ENCODE measurements at regions not wholly inside any gene's neighbourhood (a gene's known extent, or its start where the extent isn't known, plus 50 kb on each side); places are given as distances from the start of the nearest gene placed in this dataset.

DNA sequence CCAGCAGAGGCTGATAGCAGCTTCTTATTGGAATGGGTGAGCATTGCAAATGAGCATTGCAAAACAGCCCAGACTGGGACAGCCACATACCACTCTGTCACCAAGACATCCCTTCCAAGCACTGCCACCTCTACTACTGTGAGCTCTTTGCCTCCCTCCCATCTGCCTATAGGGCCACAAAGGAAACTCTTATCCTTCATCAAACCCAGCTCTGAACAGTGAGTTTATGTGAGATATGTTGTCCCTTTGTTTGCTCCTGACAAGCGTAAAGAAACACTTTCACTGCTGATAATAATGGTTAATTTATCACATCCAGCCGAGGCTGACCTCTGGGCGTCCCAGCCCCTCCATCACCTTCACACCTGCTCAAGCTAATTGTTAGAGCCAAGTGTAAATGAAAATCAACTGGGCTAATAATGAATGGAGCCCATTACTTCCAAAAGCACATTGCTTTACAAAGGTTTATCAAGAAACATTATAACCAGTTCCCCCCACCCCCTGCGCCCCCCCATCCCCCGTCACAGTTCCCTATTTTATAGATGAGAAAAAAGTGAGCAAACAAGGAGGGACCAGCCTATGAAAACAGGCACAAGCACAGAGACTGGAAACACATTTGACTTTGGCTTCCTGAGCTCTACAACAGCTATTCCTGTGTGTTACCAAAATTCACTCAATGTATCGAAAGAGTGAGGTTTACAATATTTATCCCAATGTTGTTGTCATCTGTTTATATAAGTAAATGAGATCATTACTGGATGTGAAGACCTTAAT is 146.3 kb downstream of the ANXA2 start:
- H3K9me3 ChIP-seq (ENCODE audit: insufficient read depth, low read depth, low read length), result no peaks in the 10 kb centered on the region
- no peak overlapping the region for H2AFZ ChIP-seq (ENCODE audit: low read length)
- H3K9me2 ChIP-seq (replicated peaks; ENCODE audit: low read depth, low read length), result no peaks in the 10 kb centered on the region
- H3K36me3 ChIP-seq (ENCODE audit: insufficient read depth, low read length), result no peaks in the 10 kb centered on the region
- no peaks in the 10 kb centered on the region for H3F3A ChIP-seq (ENCODE audit: low read depth)
- no peaks in the 10 kb centered on the region for H4K20me1 ChIP-seq (ENCODE audit: insufficient read depth, low read length, poor library complexity, severe bottlenecking)
- no peak overlapping the region for H3K4me2 ChIP-seq (ENCODE audit: low read depth, low read length, poor library complexity, severe bottlenecking)
- no peaks in the 10 kb centered on the region for H3K79me2 ChIP-seq (ENCODE audit: insufficient read depth, low read length)
- H3K9ac ChIP-seq (ENCODE audit: low read depth, low read length, poor library complexity, severe bottlenecking), result no peak overlapping the region
- no peaks in the 10 kb centered on the region for H3K27me3 ChIP-seq (ENCODE audit: insufficient read depth, low read length, poor library complexity, severe bottlenecking)
- H3K4me1 ChIP-seq (ENCODE audit: insufficient read depth, low read length, poor library complexity, severe bottlenecking), result no peaks in the 10 kb centered on the region
- no peak for TF ChIP-seq CTCF (conservative IDR thresholded peaks at IDR 0.05; ENCODE audit: low read length)
- no peak for TF ChIP-seq EZH2phosphoT487 (IDR thresholded peaks at IDR 0.05; ENCODE audit: borderline replicate concordance)
- H3K4me3 ChIP-seq (ENCODE audit: low read length, poor library complexity, severe bottlenecking), result no peak overlapping the region

GRCh38 chr15:60254416-60254815 is 143.4 kb downstream of the ANXA2 start:
- H3K9me2 ChIP-seq (replicated peaks; ENCODE audit: low read depth, low read length), result no peaks in the 10 kb centered on the region
- no peaks in the 10 kb centered on the region for H4K20me1 ChIP-seq (ENCODE audit: insufficient read depth, low read length, poor library complexity, severe bottlenecking)
- H3K4me3 ChIP-seq (ENCODE audit: low read length, poor library complexity, severe bottlenecking), result no peak overlapping the region
- H3K36me3 ChIP-seq (ENCODE audit: insufficient read depth, low read length), result no peaks in the 10 kb centered on the region
- H3K9me3 ChIP-seq (ENCODE audit: insufficient read depth, low read depth, low read length), result no peaks in the 10 kb centered on the region
- H3K4me1 ChIP-seq (ENCODE audit: insufficient read depth, low read length, poor library complexity, severe bottlenecking), result no peaks in the 10 kb centered on the region
- H3F3A ChIP-seq (ENCODE audit: low read depth), result no peaks in the 10 kb centered on the region
- H3K9ac ChIP-seq (ENCODE audit: low read depth, low read length, poor library complexity, severe bottlenecking), result no peak overlapping the region
- no peak overlapping the region for H3K4me2 ChIP-seq (ENCODE audit: low read depth, low read length, poor library complexity, severe bottlenecking)
- no peak overlapping the region for H2AFZ ChIP-seq (ENCODE audit: low read length)
- H3K79me2 ChIP-seq (ENCODE audit: insufficient read depth, low read length), result no peaks in the 10 kb centered on the region
- H3K27me3 ChIP-seq (ENCODE audit: insufficient read depth, low read length, poor library complexity, severe bottlenecking), result no peaks in the 10 kb centered on the region
- no peak for TF ChIP-seq EZH2phosphoT487 (IDR thresholded peaks at IDR 0.05; ENCODE audit: borderline replicate concordance)
- TF ChIP-seq CTCF (conservative IDR thresholded peaks at IDR 0.05; ENCODE audit: low read length), result no peak

- H3K79me2 ChIP-seq (ENCODE audit: insufficient read depth, low read length), result no peaks in the 10 kb centered on the region
- no peak overlapping the region for H3K4me2 ChIP-seq (ENCODE audit: low read depth, low read length, poor library complexity, severe bottlenecking)
These were observed 142.4 kb downstream of the ANXA2 start for GRCh38 chr15:60255390-60255789.

More at GRCh38 chr15:60255390-60255789, 142.4 kb downstream of the ANXA2 start:
- H4K20me1 ChIP-seq (ENCODE audit: insufficient read depth, low read length, poor library complexity, severe bottlenecking), result no peaks in the 10 kb centered on the region
- TF ChIP-seq CTCF (conservative IDR thresholded peaks at IDR 0.05; ENCODE audit: low read length) (no peak), EZH2phosphoT487 (IDR thresholded peaks at IDR 0.05; ENCODE audit: borderline replicate concordance) (no peak)
- H3F3A ChIP-seq (ENCODE audit: low read depth), result no peaks in the 10 kb centered on the region
- no peaks in the 10 kb centered on the region for H3K9me2 ChIP-seq (replicated peaks; ENCODE audit: low read depth, low read length)
- H3K36me3 ChIP-seq (ENCODE audit: insufficient read depth, low read length), result no peaks in the 10 kb centered on the region
- H3K9me3 ChIP-seq (ENCODE audit: insufficient read depth, low read depth, low read length), result no peaks in the 10 kb centered on the region
- no peak overlapping the region for H3K9ac ChIP-seq (ENCODE audit: low read depth, low read length, poor library complexity, severe bottlenecking)
- no peaks in the 10 kb centered on the region for H3K4me1 ChIP-seq (ENCODE audit: insufficient read depth, low read length, poor library complexity, severe bottlenecking)
- no peak overlapping the region for H2AFZ ChIP-seq (ENCODE audit: low read length)
- H3K4me3 ChIP-seq (ENCODE audit: low read length, poor library complexity, severe bottlenecking), result no peak overlapping the region
- H3K27me3 ChIP-seq (ENCODE audit: insufficient read depth, low read length, poor library complexity, severe bottlenecking), result no peaks in the 10 kb centered on the region

Data from Loucy (cell line).